ENCODE measurements at regions not wholly inside any gene's neighbourhood (a gene's known extent, or its start where the extent isn't known, plus 50 kb on each side); places are given as distances from the start of the nearest gene placed in this dataset.

DNA sequence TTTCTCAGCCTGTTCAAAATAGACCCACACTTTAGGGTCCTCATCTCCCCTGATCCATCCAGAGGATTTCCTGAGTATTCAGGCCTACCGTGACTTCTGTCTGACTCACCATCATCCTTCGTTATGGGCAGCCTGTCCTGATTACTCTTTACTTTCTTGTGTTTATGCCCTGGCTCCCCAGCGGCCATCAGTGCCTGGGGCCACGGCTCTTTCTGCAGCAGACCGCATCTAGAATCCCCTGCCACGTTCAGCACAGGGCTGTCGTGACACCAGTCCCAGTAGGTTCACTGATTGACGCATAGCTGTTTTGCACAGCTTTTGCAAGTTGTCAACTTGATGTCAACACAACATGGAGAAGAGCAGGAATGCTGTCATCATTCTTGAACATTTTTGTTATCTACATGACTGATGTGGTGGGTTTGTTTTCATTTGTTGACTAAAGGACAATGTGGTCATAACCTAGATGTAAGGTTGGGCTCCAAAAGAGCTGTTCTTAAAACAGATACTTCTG, 225.6 kb downstream of the HAUS1 start:
- DNase-seq, result no peak

DNA sequence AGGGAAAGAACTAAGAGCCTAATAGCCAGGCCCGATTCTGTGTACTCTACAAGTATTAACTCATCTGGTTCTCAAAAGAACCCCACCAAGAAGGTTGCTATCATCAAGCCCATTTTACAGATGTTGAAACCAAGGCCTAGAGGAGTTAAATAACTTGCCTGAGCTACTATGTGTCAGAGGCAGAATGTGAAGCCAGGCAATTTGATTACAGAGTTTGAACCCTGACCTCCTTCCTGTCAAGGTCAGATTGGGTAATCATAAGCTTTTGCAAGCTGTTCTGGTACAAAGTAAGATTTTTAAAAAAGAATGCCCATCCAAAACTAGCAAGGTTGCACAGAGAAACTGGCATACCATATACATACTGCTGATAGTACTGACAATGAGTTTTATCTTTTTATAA, 227.1 kb downstream of the HAUS1 start:
- DNase-seq, result no peak

DNA sequence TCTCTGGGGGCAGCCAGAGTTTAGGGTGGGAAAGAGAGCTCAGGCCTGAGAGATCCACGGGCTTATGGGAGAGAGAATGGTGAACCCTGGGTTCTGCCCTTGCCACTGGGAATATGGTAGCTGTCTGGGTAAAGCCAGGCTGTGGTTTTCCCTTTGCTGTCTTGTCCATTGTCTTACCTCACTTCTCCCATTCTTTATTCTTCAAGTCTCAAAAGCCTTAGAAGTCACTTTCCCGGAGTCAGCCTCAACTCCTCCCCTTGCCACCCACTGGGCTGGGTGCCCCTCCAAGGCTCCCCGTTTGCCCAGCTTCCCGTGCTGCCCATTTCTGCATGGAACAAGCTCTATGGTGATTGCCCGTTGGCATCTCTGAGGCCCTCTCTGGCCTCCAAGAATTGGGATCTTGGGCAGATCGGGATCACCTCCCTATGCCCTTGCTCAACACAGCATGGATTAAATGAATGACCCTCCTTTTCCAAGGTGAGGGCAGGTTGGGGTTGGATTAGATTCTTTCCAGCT, 228.2 kb downstream of the HAUS1 start:
- no peak for DNase-seq

- no peak for DNase-seq
Measured at GRCh38 chr18:46332921-46333341, 228.7 kb downstream of the HAUS1 start.

- peak; percentile 57 for DNase-seq
Measured at GRCh38 chr18:46333431-46334135, 229.4 kb downstream of the HAUS1 start.

GRCh38 chr18:46334868-46335281, 230.7 kb downstream of the HAUS1 start:
- DNase-seq, result no peak

- no peak for DNase-seq
Measured at GRCh38 chr18:46335534-46336101, 231.4 kb downstream of the HAUS1 start.

DNA sequence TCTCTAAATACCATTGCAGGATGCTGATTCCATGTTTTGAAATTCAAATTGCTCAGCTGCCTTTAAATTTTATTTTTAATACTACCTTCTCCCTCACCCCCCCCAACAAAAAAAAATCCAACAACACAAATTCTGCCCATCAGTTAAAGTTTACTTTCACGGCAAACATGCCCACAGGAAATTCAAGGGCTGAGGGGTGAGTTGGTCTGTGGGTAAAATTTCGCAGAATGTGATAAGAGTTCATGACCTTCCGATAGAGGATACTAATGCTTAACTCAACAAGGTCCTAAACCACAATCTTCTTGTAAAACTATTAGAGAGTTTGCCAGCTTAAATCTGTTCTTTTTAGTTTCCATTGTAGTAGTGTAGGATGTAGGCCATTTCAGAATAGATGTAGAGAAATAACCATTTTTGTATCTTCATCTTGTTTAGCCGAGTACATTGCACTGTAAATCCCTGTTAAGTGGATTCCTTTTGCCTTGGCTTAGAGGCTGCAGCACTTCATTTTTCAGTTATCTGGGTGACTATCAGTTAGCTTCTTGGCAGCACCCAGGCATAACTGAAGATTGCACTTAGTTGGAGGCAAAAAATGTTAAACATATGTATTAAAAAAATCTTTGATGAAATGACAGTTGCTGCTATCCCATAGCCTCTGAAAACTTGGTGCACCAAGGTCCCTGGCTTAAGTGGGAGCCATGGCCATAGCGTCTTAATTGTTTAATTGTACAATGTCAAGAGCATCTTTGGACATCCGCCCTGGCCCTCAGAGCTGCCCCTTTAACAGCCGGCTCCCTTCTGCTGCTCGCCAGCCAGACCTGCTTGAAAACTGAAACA, 232.3 kb downstream of the HAUS1 start:
- DNase-seq, result no peak

DNA sequence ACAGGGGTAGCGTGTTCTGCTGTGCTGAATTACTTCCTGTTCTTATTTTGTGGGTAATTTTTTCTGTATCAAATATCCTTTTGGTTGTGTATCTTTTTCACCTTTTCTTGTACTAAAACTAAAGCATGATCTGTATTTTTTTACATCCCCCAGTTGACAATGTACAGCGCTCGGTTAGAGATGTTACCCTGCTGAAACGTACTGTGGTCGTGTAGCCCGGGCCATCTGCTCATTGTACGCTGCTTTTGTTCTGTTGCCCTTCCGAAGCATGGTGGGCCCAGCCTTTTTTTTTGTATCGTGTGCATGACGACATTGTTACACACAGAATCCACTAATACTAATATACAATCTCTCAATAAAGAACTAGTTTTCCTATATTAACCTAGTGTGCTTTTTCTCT, 233.1 kb downstream of the HAUS1 start:
- no peak for DNase-seq

DNA sequence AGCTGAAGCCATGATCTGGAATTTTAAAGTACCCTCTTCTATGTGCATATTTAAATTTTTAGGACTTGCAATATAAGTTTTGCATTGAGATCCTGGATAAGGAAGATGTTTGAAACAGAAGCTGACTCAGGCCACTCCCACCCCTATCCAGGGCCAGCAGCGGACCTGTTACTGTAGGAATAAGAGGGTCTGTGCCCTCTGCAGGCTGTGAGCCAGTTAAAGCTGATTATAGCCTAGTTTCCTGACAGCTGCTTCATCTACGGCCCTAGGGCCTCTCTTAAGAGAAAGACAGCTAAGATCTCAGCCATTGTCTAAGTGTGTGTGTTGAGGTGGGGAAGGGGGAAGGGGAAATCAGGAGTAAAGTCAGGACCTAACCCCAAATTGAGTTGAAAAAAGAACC, 234.0 kb downstream of the HAUS1 start:
- DNase-seq, result no peak

DNA sequence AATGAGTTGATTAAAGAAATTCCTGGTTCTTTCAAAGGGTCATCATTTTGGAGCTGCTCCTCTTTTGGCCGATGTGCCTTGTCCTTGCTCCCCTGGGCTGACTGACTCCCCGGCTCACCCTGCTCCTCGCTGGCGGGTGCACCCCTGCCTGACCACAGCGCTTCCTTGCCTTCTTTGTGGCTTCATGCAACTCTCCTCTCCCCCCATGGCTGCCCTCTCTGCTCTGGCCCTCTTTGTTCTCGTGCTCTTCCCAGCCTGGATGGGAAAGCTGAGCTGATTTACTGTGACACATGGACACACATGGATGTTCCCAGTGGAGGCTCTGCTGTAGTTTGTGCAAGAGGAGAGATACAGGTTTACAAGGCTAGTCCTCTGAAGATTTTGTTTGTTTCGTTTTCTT, 234.6 kb downstream of the HAUS1 start:
- DNase-seq, result no peak

- no peak for DNase-seq
Measured at GRCh38 chr18:46340716-46341115, 236.5 kb downstream of the HAUS1 start.

- DNase-seq, result no peak
Measured at GRCh38 chr18:46341986-46342525, 237.9 kb downstream of the HAUS1 start.

GRCh38 chr18:46343456-46343855, 239.3 kb downstream of the HAUS1 start:
- DNase-seq, result no peak

DNA sequence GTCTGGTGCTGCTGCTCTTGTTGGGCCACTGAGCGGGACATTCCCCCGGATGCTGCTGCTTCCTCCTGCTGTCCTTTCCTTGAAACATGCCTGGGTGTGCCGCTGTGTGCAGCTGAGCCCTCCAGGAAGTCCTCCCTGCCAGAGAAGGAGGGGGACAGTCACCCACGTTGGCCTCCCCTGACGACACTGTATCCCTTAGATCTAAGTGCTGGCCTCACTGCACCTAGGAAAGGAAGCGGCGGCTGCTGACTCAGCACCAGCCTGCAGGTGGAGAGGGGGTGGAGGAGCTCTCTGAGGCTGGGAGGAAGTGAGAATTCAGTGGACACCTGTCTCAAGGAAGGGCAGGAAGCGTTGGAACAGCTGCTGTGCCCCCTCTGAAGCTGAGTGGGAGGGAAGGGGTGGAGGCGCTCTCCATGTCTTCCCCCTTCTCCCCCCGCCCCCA, 239.8 kb downstream of the HAUS1 start:
- DNase-seq, result peak; percentile 31

DNA sequence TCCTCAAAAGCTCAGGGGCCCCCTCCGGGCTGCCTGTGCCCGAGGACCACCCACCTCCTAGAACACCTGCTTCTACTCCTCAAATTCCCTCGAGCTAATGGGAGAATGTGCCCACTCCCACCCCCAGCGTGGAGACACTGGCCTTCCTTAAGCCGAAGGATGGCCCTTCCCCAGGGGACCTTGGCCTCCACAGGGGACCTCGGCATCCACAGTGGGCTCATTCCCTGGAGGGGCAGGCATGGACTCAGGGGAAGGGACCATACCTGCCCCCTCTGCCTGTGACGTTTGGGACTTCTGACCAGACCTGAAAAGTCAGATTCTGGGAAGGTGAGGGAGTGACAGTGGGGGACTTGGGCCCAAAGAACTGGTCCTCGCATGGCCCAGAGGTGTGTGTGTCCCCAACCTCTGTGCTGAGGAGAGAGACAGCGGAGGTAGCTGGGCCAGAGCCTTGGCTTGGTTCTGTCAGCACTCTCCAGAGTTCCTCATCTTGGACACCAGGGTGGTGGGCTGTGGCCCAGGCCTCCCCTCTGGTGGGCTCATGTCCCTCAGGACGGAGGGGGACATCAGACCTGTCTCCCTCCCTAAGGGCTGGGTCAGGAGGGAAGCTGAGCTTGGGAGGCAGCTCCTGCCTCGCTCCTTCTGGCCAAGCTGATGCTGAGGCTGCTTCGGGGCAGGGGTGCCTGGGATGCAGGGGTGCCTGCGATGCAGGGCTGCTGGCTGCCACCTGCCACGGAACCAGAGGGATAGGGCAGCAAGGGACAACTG, 240.4 kb downstream of the HAUS1 start:
- DNase-seq, result no peak

DNA sequence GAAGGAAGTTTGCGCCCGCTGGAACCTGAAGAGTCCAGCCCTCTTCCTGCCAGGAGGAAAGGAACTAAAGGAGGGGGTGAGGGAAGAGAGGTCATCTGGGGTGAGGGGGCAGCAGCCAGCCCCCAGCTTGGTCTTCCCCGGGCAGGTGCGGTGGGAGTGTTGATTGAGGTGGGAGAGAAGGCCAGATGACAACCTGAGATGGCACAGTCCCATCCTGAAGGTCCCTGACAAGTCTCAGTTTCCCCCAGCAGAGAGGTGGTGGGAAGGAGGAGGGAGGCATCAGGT, 240.9 kb downstream of the HAUS1 start:
- DNase-seq, result no peak

GRCh38 chr18:46346213-46346612, 242.0 kb downstream of the HAUS1 start:
- DNase-seq, result no peak

- no peak for DNase-seq
Measured at GRCh38 chr18:46346896-46347630, 242.9 kb downstream of the HAUS1 start.

- no peak for DNase-seq
Measured at GRCh38 chr18:46350598-46351159, 246.5 kb downstream of the HAUS1 start.

GRCh38 chr18:46352520-46353250, 248.5 kb downstream of the HAUS1 start:
- DNase-seq, result no peak
